ENCODE measurements at regions not wholly inside any gene's neighbourhood (a gene's known extent, or its start where the extent isn't known, plus 50 kb on each side); places are given as distances from the start of the nearest gene placed in this dataset.

- FAIRE-seq (no peak), DNase-seq (ENCODE audit: low spot score in 2 of 2) (no peak)
These were observed 50.2 kb upstream of the CTAGE1 start for GRCh38 chr18:22467760-22468553.

GRCh38 chr18:22468554-22468891 is 50.8 kb upstream of the CTAGE1 start:
- FAIRE-seq (no peak), DNase-seq (ENCODE audit: low spot score in 2 of 2) (no peak)

- DNase-seq (ENCODE audit: low spot score in 2 of 2) (no peak), FAIRE-seq (no peak)
These were observed 51.5 kb upstream of the CTAGE1 start for GRCh38 chr18:22469061-22469734.

GRCh38 chr18:22469926-22470247 is 52.2 kb upstream of the CTAGE1 start:
- DNase-seq (ENCODE audit: low spot score in 2 of 2) (no peak), FAIRE-seq (no peak)

GRCh38 chr18:22470248-22471235 is 52.8 kb upstream of the CTAGE1 start:
- FAIRE-seq, result no peak

GRCh38 chr18:22471546-22472131 is 53.9 kb upstream of the CTAGE1 start:
- no peak for FAIRE-seq
- DNase-seq (ENCODE audit: low spot score in 2 of 2), result no peak

More at GRCh38 chr18:22470248-22471235, 52.8 kb upstream of the CTAGE1 start:
- DNase-seq (ENCODE audit: low spot score in 2 of 2), result no peak

GRCh38 chr18:22473366-22473765 is 55.7 kb upstream of the CTAGE1 start:
- FAIRE-seq, result no peak
- DNase-seq (ENCODE audit: low spot score in 2 of 2), result no peak

GRCh38 chr18:22475426-22476100 is 57.8 kb upstream of the CTAGE1 start:
- no peak for FAIRE-seq
- no peak for DNase-seq (ENCODE audit: low spot score in 2 of 2)

- FAIRE-seq (no peak), DNase-seq (ENCODE audit: low spot score in 2 of 2) (no peak)
These were observed 59.5 kb upstream of the CTAGE1 start for GRCh38 chr18:22477222-22477621.

GRCh38 chr18:22482948-22483347 is 65.2 kb upstream of the CTAGE1 start:
- FAIRE-seq, result no peak
- DNase-seq (ENCODE audit: low spot score in 2 of 2), result no peak

GRCh38 chr18:22483407-22483806 is 65.7 kb upstream of the CTAGE1 start:
- DNase-seq (ENCODE audit: low spot score in 2 of 2) (no peak), FAIRE-seq (no peak)

- FAIRE-seq, result no peak
- DNase-seq (ENCODE audit: low spot score in 2 of 2), result no peak
These were observed 66.8 kb upstream of the CTAGE1 start for GRCh38 chr18:22484471-22484870.

GRCh38 chr18:22485808-22486244 is 68.1 kb upstream of the CTAGE1 start:
- FAIRE-seq (no peak), DNase-seq (ENCODE audit: low spot score in 2 of 2) (no peak)

- no peak for FAIRE-seq
- no peak for DNase-seq (ENCODE audit: low spot score in 2 of 2)
These were observed 69.0 kb upstream of the CTAGE1 start for GRCh38 chr18:22486667-22487066.

GRCh38 chr18:22488554-22488953 is 70.8 kb upstream of the CTAGE1 start:
- FAIRE-seq (no peak), DNase-seq (ENCODE audit: low spot score in 2 of 2) (no peak)

GRCh38 chr18:22489704-22490103 is 72.0 kb upstream of the CTAGE1 start:
- DNase-seq (ENCODE audit: low spot score in 2 of 2) (no peak), FAIRE-seq (no peak)

GRCh38 chr18:22490429-22490846 is 72.7 kb upstream of the CTAGE1 start:
- FAIRE-seq (no peak), DNase-seq (ENCODE audit: low spot score in 2 of 2) (no peak)

GRCh38 chr18:22493255-22493654 is 75.5 kb upstream of the CTAGE1 start:
- no peak for FAIRE-seq

GRCh38 chr18:22493940-22494339 is 76.2 kb upstream of the CTAGE1 start:
- no peak for FAIRE-seq
- no peak for DNase-seq (ENCODE audit: low spot score in 2 of 2)

More at GRCh38 chr18:22493255-22493654, 75.5 kb upstream of the CTAGE1 start:
- DNase-seq (ENCODE audit: low spot score in 2 of 2), result no peak

- FAIRE-seq (no peak), DNase-seq (ENCODE audit: low spot score in 2 of 2) (no peak)
These were observed 77.1 kb upstream of the CTAGE1 start for GRCh38 chr18:22494771-22495170.

Measured in frontal cortex (tissue), 3 donors.